Common myeloid progenitor, CD34-positive (primary cell): ENCODE measurements at regions not wholly inside any gene's neighbourhood (a gene's known extent, or its start where the extent isn't known, plus 50 kb on each side); places are given as distances from the start of the nearest gene placed in this dataset.

Experiments used
- CTCF ChIA-PET: fragments of 350-600 bp; sonication (Branson Sonifier 250); formaldehyde crosslinking; loops from one replicate; lab custom pipeline; 2021; ENCODE audit warnings: antibody characterized with exemption; lab: Charles Lee
- POLR2A ChIA-PET: fragments of 350-600 bp; sonication (Branson Sonifier 250); formaldehyde crosslinking; loops from one replicate; lab custom pipeline; 2021; ENCODE audit warnings: antibody characterized with exemption; lab: Charles Lee
- DNase-seq, 3 donors: peaks; one replicate each; pipeline versions ENCODE4 v3.0.0 to v3.0.0-alpha.2; 2013
- H3K27ac ChIP-seq, 2 experiments: 1 replicate in 1 of 2; 2 replicates in 1 of 2; pipeline ENCODE4 v1.7.0; 2013; ENCODE audit warnings: inconsistent platforms in 2 of 2, low read length in 2 of 2, mild to moderate bottlenecking in 2 of 2, low read depth in 1 of 2, moderate library complexity in 1 of 2; ENCODE audit not compliant: severe bottlenecking in 2 of 2, insufficient read depth in 1 of 2, poor library complexity in 1 of 2
- H3K27me3 ChIP-seq, 5 experiments: replicated peaks in 2 of 5; 1 replicate in 3 of 5; 2 replicates in 2 of 5; pipeline versions ENCODE4 v1.6.1 to v1.7.0; 2013; ENCODE audit warnings: low read length in 4 of 5, mild to moderate bottlenecking in 2 of 5, moderate library complexity in 2 of 5, inconsistent platforms in 1 of 5; ENCODE audit not compliant: insufficient read depth in 5 of 5, control insufficient read depth in 4 of 5
- H3K36me3 ChIP-seq, 4 experiments: 1 replicate in 2 of 4; 2 replicates in 2 of 4; pipeline versions ENCODE4 v1.6.1 to v1.7.0; 2013; ENCODE audit warnings: low read length in 3 of 4, control low read depth in 1 of 4, mild to moderate bottlenecking in 1 of 4; ENCODE audit not compliant: control insufficient read depth in 4 of 4, insufficient read depth in 4 of 4
- H3K4me1 ChIP-seq, 4 experiments: 1 replicate in 3 of 4; 2 replicates in 1 of 4; pipeline versions ENCODE4 v1.6.1 to v1.7.1; 2013; ENCODE audit warnings: low read length in 3 of 4, mild to moderate bottlenecking in 3 of 4, control low read depth in 1 of 4, inconsistent platforms in 1 of 4, moderate library complexity in 1 of 4; ENCODE audit not compliant: control insufficient read depth in 4 of 4, insufficient read depth in 4 of 4; ENCODE audit errors: control extremely low read depth in 1 of 4
- H3K4me3 ChIP-seq, 7 experiments: 1 replicate in 4 of 7; 2 replicates in 3 of 7; pipeline versions ENCODE4 v1.5.1 to v1.7.0; 2013; ENCODE audit warnings: mild to moderate bottlenecking in 7 of 7, low read length in 6 of 7, moderate library complexity in 6 of 7, inconsistent platforms in 2 of 7, low read depth in 2 of 7, control low read depth in 1 of 7; ENCODE audit not compliant: insufficient read depth in 4 of 7, control insufficient read depth in 1 of 7; ENCODE audit errors: extremely low read depth in 1 of 7
- H3K9me3 ChIP-seq, 5 experiments: 1 replicate in 4 of 5; 2 replicates in 1 of 5; pipeline versions ENCODE4 v1.6.1 to v1.7.1; 2013; ENCODE audit warnings: low read length in 4 of 5, mild to moderate bottlenecking in 2 of 5, inconsistent platforms in 1 of 5, low read depth in 1 of 5, moderate library complexity in 1 of 5; ENCODE audit not compliant: control insufficient read depth in 4 of 5, insufficient read depth in 2 of 5; ENCODE audit errors: control extremely low read depth in 1 of 5
- WGBS: methylation state at CpG from one replicate; pipeline ENCODE4 v1.1.5; 2013; ENCODE audit not compliant: insufficient coverage; 5-methylcytosine and 5-hydroxymethylcytosine counted together

GRCh38 chr13:67771106-67771505 is 541.0 kb upstream of the PCDH9 start:
- POLR2A ChIA-PET, result no interaction called here
- H3K9me3 ChIP-seq, result peaks cover 0 to 8% (median 3%) of the 10 kb centered on the region in 5 experiments
- no peak for DNase-seq

GRCh38 chr13:67769987-67770341 is 539.8 kb upstream of the PCDH9 start:
- H3K27ac ChIP-seq, result no peak overlapping the region
- no peaks in the 10 kb centered on the region for H3K27me3 ChIP-seq
- no peaks in the 10 kb centered on the region for H3K4me1 ChIP-seq
- DNase-seq, result no peak
- H3K36me3 ChIP-seq, result peaks cover 0 to 2% (median 0%) of the 10 kb centered on the region in 4 experiments
- CTCF ChIA-PET, result no interaction called here
- WGBS, result 100% methylated on average over 5 of the region's 7 CpGs
- POLR2A ChIA-PET, result no interaction called here
- peaks cover 0 to 8% (median 3%) of the 10 kb centered on the region in 5 experiments for H3K9me3 ChIP-seq
- H3K4me3 ChIP-seq, result no peak overlapping the region

More at GRCh38 chr13:67771106-67771505, 541.0 kb upstream of the PCDH9 start:
- H3K36me3 ChIP-seq, result peaks cover 0 to 2% (median 0%) of the 10 kb centered on the region in 4 experiments
- H3K27me3 ChIP-seq, result no peaks in the 10 kb centered on the region
- no peak overlapping the region for H3K27ac ChIP-seq
- CTCF ChIA-PET, result no interaction called here
- no peaks in the 10 kb centered on the region for H3K4me1 ChIP-seq
- no peak overlapping the region for H3K4me3 ChIP-seq

DNA sequence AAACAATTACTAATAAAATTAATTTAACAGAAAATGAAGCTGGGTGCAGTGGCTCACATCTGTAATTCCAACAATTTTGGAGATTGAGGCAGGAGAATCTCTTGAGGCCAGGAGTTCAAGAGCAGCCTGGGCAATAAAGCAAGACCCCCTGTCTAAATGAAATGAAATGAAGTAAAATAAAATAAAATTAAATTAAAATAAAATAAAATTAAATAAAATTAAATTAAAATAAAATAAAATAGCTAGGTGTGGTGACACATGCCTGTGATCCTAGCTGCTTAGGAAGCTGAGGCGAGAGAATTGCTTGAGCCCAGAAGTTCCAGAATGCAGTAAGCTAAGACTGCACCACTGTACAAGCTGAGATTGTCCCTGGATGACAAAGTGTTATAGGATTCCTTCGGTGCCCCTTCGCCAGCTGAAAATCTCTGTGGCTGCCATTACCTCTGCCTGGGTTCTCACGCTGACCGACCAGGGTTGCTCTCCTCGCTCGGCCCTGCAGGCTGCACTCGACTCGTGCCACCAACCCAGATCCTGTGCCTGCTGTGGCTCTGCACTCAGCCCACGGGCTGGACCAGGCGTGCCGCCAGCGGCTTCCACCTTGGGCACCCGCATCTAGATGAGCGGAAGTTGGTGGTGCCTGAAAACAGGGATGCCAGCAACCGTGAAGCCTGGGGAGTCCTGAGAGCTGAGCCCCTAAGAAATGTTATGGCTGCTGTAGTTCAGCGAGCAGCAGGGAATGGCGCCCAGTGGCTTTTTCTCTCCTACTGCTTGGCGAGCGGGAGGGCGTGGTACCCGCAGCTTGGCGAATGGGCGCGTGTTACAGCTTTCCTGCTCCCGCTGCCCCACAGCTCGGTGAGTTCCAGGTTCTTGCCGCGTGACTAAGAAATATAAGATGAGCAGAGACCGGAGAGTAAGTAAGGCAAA is 539.2 kb upstream of the PCDH9 start:
- WGBS, result 97% methylated on average over 23 of the region's 30 CpGs
- H3K36me3 ChIP-seq, result peaks cover 0 to 2% (median 0%) of the 10 kb centered on the region in 4 experiments
- CTCF ChIA-PET, result no interaction called here
- no peaks in the 10 kb centered on the region for H3K27me3 ChIP-seq
- peaks cover 0 to 8% (median 3%) of the 10 kb centered on the region in 5 experiments for H3K9me3 ChIP-seq
- DNase-seq, result no peak
- no peak overlapping the region for H3K4me3 ChIP-seq
- POLR2A ChIA-PET, result no interaction called here
- no peaks in the 10 kb centered on the region for H3K4me1 ChIP-seq
- H3K27ac ChIP-seq, result no peak overlapping the region

DNA sequence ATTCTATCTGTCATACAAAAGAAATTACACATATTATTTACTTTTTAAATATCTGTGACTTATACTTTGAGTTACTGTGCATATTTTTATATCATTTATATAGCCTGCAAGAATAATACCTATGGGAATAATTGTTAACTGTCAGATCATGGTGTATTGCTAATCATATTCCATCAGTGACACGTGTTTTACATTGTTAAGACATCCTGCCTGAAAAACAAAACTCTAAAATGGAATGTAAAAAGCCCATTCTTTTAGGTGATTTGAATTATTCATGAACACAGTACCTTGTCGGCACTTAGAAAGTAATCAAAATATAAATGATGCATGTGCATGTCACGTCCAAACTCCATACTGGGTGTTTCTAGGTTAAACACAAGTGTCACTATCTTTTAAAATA is 533.8 kb upstream of the PCDH9 start:
- H3K27me3 ChIP-seq, result no peaks in the 10 kb centered on the region
- CTCF ChIA-PET, result no interaction called here
- WGBS, result 83% methylated on average over 1 of the region's 3 CpGs

DNA sequence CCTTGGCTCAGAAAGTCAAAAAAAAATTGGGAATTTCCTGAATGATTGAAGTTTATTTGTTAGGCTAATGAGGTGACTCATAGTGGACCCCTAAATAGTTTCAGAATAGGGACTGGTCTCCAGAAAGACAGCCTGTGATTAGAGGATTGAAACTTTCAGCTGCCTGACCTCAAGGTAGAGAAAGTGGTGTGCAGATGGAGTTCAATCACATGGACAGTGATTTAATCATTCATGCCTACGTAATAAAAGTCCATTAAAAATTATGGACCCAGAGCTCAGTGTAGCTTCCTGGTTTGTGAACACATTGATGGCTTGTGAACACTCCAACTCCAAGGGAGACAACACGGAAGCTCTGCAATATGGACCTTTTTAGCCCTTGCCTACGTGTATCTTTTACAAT is 533.2 kb upstream of the PCDH9 start:
- POLR2A ChIA-PET, result no interaction called here
- Histone ChIP-seq H3K27me3 (no peaks in the 10 kb centered on the region), H3K9me3 (peaks cover 0 to 1% (median 0%) of the 10 kb centered on the region in 5 experiments), H3K4me1 (no peaks in the 10 kb centered on the region), H3K4me3 (no peak overlapping the region), H3K27ac (no peak overlapping the region), H3K36me3 (no peaks in the 10 kb centered on the region)
- WGBS, result 100% methylated on average over 1 of the region's 3 CpGs
- no peak for DNase-seq
- CTCF ChIA-PET, result no interaction called here

More for the DNA sequence above, 533.8 kb upstream of the PCDH9 start:
- H3K36me3 ChIP-seq, result no peaks in the 10 kb centered on the region
- no peaks in the 10 kb centered on the region for H3K4me1 ChIP-seq
- DNase-seq, result no peak
- H3K9me3 ChIP-seq, result peaks cover 0 to 1% (median 0%) of the 10 kb centered on the region in 5 experiments
- no peak overlapping the region for H3K4me3 ChIP-seq
- no peak overlapping the region for H3K27ac ChIP-seq
- POLR2A ChIA-PET, result no interaction called here

GRCh38 chr13:67758975-67759374 is 528.8 kb upstream of the PCDH9 start:
- no peak for DNase-seq
- CTCF ChIA-PET, result no interaction called here
- WGBS, result 83% methylated on average over 1 of the region's 5 CpGs
- Histone ChIP-seq H3K4me1 (no peaks in the 10 kb centered on the region), H3K27ac (no peak overlapping the region), H3K4me3 (no peak overlapping the region), H3K36me3 (no peaks in the 10 kb centered on the region), H3K9me3 (peaks cover 0 to 2% (median 0%) of the 10 kb centered on the region in 5 experiments), H3K27me3 (no peaks in the 10 kb centered on the region)
- POLR2A ChIA-PET, result no interaction called here

GRCh38 chr13:67754012-67754411 is 523.9 kb upstream of the PCDH9 start:
- ChIA-PET POLR2A (no interaction called here), CTCF (no interaction called here)
- H3K27ac ChIP-seq, result no peak overlapping the region
- H3K36me3 ChIP-seq, result no peaks in the 10 kb centered on the region
- H3K27me3 ChIP-seq, result no peaks in the 10 kb centered on the region
- peaks cover 0 to 2% (median 0%) of the 10 kb centered on the region in 5 experiments for H3K9me3 ChIP-seq
- no peak overlapping the region for H3K4me3 ChIP-seq
- H3K4me1 ChIP-seq, result no peaks in the 10 kb centered on the region
- no peak for DNase-seq
